IPS-15b (cell line): ENCODE measurements at regions not wholly inside any gene's neighbourhood (a gene's known extent, or its start where the extent isn't known, plus 50 kb on each side); places are given as distances from the start of the nearest gene placed in this dataset.
"Not testable (repeated sequence)": the region's sequence is repeated elsewhere in the genome, so short reads cannot be mapped to it uniquely, and the experiment has no call there.

ENCODE experiments used
- H3K27me3 ChIP-seq: one replicate; pipeline ENCODE4 v1.6.1; 2013; ENCODE audit warnings: low read length; ENCODE audit not compliant: control insufficient read depth, insufficient read depth
- H3K36me3 ChIP-seq: one replicate; pipeline ENCODE4 v1.6.1; 2013; ENCODE audit warnings: low read length; ENCODE audit not compliant: control insufficient read depth, insufficient read depth
- H3K4me1 ChIP-seq: one replicate; pipeline ENCODE4 v1.6.1; 2013; ENCODE audit warnings: mild to moderate bottlenecking, low read length; ENCODE audit not compliant: control insufficient read depth, insufficient read depth
- H3K4me3 ChIP-seq: one replicate; pipeline ENCODE4 v1.5.1; 2013; ENCODE audit warnings: low read depth, low read length
- H3K9ac ChIP-seq: one replicate; pipeline ENCODE4 v1.6.1; 2013; ENCODE audit warnings: low read depth, mild to moderate bottlenecking, low read length
- H3K9me3 ChIP-seq: one replicate; pipeline ENCODE4 v1.6.1; 2013; ENCODE audit warnings: mild to moderate bottlenecking, low read length; ENCODE audit not compliant: control insufficient read depth, insufficient read depth

GRCh38 chr5:13003457-13003856 is 941.0 kb downstream of the DNAH5 start:
- Histone ChIP-seq H3K4me1 (no peaks in the 10 kb centered on the region), H3K27me3 (no peaks in the 10 kb centered on the region), H3K9me3 (no peaks in the 10 kb centered on the region), H3K36me3 (no peaks in the 10 kb centered on the region), H3K4me3 (no peak overlapping the region), H3K9ac (no peak overlapping the region)

GRCh38 chr5:12999667-13000066 is 944.8 kb downstream of the DNAH5 start:
- H3K36me3 ChIP-seq, result no peaks in the 10 kb centered on the region
- H3K4me3 ChIP-seq, result no peak overlapping the region
- H3K4me1 ChIP-seq, result no peaks in the 10 kb centered on the region
- no peak overlapping the region for H3K9ac ChIP-seq
- H3K27me3 ChIP-seq, result no peaks in the 10 kb centered on the region
- no peaks in the 10 kb centered on the region for H3K9me3 ChIP-seq

GRCh38 chr5:12985142-12985541 is 959.3 kb downstream of the DNAH5 start:
- no peak overlapping the region for H3K4me3 ChIP-seq
- no peaks in the 10 kb centered on the region for H3K4me1 ChIP-seq
- H3K9ac ChIP-seq, result no peak overlapping the region
- H3K9me3 ChIP-seq, result no peaks in the 10 kb centered on the region
- H3K36me3 ChIP-seq, result no peaks in the 10 kb centered on the region
- no peaks in the 10 kb centered on the region for H3K27me3 ChIP-seq

- no peaks in the 10 kb centered on the region for H3K4me1 ChIP-seq
- H3K27me3 ChIP-seq, result no peaks in the 10 kb centered on the region
- no peaks in the 10 kb centered on the region for H3K9me3 ChIP-seq
- no peak overlapping the region for H3K9ac ChIP-seq
- H3K4me3 ChIP-seq, result no peak overlapping the region
- no peaks in the 10 kb centered on the region for H3K36me3 ChIP-seq
These were observed 969.6 kb downstream of the DNAH5 start for GRCh38 chr5:12974856-12975255.

GRCh38 chr5:12965804-12966203 is 978.7 kb downstream of the DNAH5 start:
- Histone ChIP-seq H3K36me3 (no peaks in the 10 kb centered on the region), H3K4me3 (no peak overlapping the region), H3K9ac (no peak overlapping the region), H3K27me3 (no peaks in the 10 kb centered on the region), H3K4me1 (no peaks in the 10 kb centered on the region), H3K9me3 (no peaks in the 10 kb centered on the region)

GRCh38 chr5:12959713-12960112 is 984.8 kb downstream of the DNAH5 start:
- Histone ChIP-seq H3K9ac (no peak overlapping the region), H3K27me3 (no peaks in the 10 kb centered on the region), H3K9me3 (no peaks in the 10 kb centered on the region), H3K4me1 (peaks cover 11% of the 10 kb centered on the region), H3K4me3 (no peak overlapping the region), H3K36me3 (no peaks in the 10 kb centered on the region)

GRCh38 chr5:12952409-12952808 is 992.1 kb downstream of the DNAH5 start:
- Histone ChIP-seq H3K4me3 (no peak overlapping the region), H3K4me1 (peaks cover 4% of the 10 kb centered on the region), H3K36me3 (no peaks in the 10 kb centered on the region), H3K9me3 (no peaks in the 10 kb centered on the region), H3K9ac (no peak overlapping the region), H3K27me3 (no peaks in the 10 kb centered on the region)

GRCh38 chr5:12951846-12952245 is 992.6 kb downstream of the DNAH5 start:
- H3K27me3 ChIP-seq, result no peaks in the 10 kb centered on the region
- H3K4me3 ChIP-seq, result no peak overlapping the region
- H3K9ac ChIP-seq, result no peak overlapping the region
- no peaks in the 10 kb centered on the region for H3K9me3 ChIP-seq
- no peaks in the 10 kb centered on the region for H3K36me3 ChIP-seq
- H3K4me1 ChIP-seq, result no peaks in the 10 kb centered on the region

GRCh38 chr5:12947379-12947778 is 997.1 kb downstream of the DNAH5 start:
- no peaks in the 10 kb centered on the region for H3K9me3 ChIP-seq
- H3K27me3 ChIP-seq, result no peaks in the 10 kb centered on the region
- H3K4me3 ChIP-seq, result no peak overlapping the region

GRCh38 chr5:12945477-12945876 is 999.0 kb downstream of the DNAH5 start:
- H3K4me3 ChIP-seq, H3K9ac ChIP-seq, H3K27me3 ChIP-seq, H3K4me1 ChIP-seq, H3K9me3 ChIP-seq, H3K36me3 ChIP-seq: not testable (repeated sequence)

More at GRCh38 chr5:12947379-12947778, 997.1 kb downstream of the DNAH5 start:
- no peaks in the 10 kb centered on the region for H3K36me3 ChIP-seq
- H3K4me1 ChIP-seq, result peaks cover 2% of the 10 kb centered on the region
- no peak overlapping the region for H3K9ac ChIP-seq

GRCh38 chr5:12936221-12936620 is 1008.3 kb downstream of the DNAH5 start:
- H3K9me3 ChIP-seq, result no peaks in the 10 kb centered on the region
- H3K27me3 ChIP-seq, result no peaks in the 10 kb centered on the region
- H3K36me3 ChIP-seq, result no peaks in the 10 kb centered on the region
- H3K4me3 ChIP-seq, result no peak overlapping the region
- no peaks in the 10 kb centered on the region for H3K4me1 ChIP-seq
- H3K9ac ChIP-seq, result no peak overlapping the region

GRCh38 chr5:12934722-12935121 is 1009.8 kb downstream of the DNAH5 start:
- H3K9ac ChIP-seq, result no peak overlapping the region

GRCh38 chr5:12920527-12920926 is 1016.3 kb upstream of the CTNND2 start:
- no peaks in the 10 kb centered on the region for H3K27me3 ChIP-seq

More at GRCh38 chr5:12934722-12935121, 1009.8 kb downstream of the DNAH5 start:
- no peaks in the 10 kb centered on the region for H3K27me3 ChIP-seq
- no peak overlapping the region for H3K4me3 ChIP-seq
- no peaks in the 10 kb centered on the region for H3K9me3 ChIP-seq
- no peaks in the 10 kb centered on the region for H3K4me1 ChIP-seq
- no peaks in the 10 kb centered on the region for H3K36me3 ChIP-seq

More at GRCh38 chr5:12920527-12920926, 1016.3 kb upstream of the CTNND2 start:
- Histone ChIP-seq H3K9me3 (no peaks in the 10 kb centered on the region), H3K9ac (no peak overlapping the region), H3K36me3 (no peaks in the 10 kb centered on the region), H3K4me1 (no peaks in the 10 kb centered on the region), H3K4me3 (no peak overlapping the region)
